ENCODE measurements at regions not wholly inside any gene's neighbourhood (a gene's known extent, or its start where the extent isn't known, plus 50 kb on each side); places are given as distances from the start of the nearest gene placed in this dataset.

DNA sequence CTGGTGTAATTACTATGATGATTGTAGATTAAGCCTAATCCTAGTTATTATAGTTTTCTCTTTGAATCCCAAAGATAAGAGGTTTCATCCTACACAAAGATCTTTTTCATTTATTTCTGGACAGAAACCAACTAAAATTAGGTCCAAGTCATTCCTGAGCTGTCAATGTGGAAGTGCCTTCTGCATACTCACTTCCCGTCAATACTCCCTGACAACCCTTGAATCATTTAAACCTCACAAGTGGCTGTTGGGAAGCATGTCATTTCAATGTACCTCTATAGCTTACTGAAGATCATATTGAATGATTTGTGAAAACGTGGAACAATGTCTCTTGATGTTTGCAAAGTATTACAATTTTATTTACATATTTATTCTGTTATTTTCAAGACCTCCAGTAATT is 274.1 kb downstream of the HACE1 start:
- Histone ChIP-seq H3K27me3 (replicated peaks; ENCODE audit: control insufficient read depth, insufficient read depth, low read length) (no peaks in the 10 kb centered on the region), H3K4me3 (replicated peaks; ENCODE audit: low read depth, low read length) (no peak overlapping the region), H3K36me3 (ENCODE audit: control insufficient read depth, insufficient read depth, low read length) (no peaks in the 10 kb centered on the region)
- TF ChIP-seq, protein P1, sequence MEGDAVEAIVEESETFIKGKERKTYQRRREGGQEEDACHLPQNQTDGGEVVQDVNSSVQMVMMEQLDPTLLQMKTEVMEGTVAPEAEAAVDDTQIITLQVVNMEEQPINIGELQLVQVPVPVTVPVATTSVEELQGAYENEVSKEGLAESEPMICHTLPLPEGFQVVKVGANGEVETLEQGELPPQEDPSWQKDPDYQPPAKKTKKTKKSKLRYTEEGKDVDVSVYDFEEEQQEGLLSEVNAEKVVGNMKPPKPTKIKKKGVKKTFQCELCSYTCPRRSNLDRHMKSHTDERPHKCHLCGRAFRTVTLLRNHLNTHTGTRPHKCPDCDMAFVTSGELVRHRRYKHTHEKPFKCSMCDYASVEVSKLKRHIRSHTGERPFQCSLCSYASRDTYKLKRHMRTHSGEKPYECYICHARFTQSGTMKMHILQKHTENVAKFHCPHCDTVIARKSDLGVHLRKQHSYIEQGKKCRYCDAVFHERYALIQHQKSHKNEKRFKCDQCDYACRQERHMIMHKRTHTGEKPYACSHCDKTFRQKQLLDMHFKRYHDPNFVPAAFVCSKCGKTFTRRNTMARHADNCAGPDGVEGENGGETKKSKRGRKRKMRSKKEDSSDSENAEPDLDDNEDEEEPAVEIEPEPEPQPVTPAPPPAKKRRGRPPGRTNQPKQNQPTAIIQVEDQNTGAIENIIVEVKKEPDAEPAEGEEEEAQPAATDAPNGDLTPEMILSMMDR (IDR thresholded peaks at IDR 0.05; ENCODE audit: insufficient read depth, low read length, poor library complexity, severe bottlenecking) = no peak
- DNase-seq (ENCODE audit: extremely low read depth, insufficient read length) = no peak

DNA sequence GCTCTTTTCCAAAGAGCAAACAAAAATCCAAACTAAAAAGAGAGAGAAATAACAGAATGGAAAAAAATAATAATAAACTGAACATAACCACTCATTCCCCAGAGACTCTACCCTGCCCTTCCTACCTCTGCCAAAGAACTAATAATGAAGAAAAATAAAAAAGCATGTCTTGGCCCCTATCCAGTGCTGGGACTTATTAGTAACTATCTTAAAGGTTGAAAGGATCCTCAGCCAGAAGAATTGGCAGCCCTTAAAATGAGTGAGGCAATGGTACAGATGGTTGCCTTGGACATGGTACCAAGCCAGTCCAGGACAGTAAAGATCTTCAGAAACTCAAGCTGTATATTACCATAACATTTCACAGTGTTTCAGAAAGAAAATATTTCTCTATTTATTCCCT is 279.3 kb downstream of the HACE1 start:
- Histone ChIP-seq H3K4me3 (replicated peaks; ENCODE audit: low read depth, low read length) (no peak overlapping the region), H3K36me3 (ENCODE audit: control insufficient read depth, insufficient read depth, low read length) (no peaks in the 10 kb centered on the region), H3K27me3 (replicated peaks; ENCODE audit: control insufficient read depth, insufficient read depth, low read length) (no peaks in the 10 kb centered on the region)
- TF ChIP-seq, protein P1 (IDR thresholded peaks at IDR 0.05; ENCODE audit: insufficient read depth, low read length, poor library complexity, severe bottlenecking) = no peak
- no peak for DNase-seq (ENCODE audit: extremely low read depth, insufficient read length)

DNA sequence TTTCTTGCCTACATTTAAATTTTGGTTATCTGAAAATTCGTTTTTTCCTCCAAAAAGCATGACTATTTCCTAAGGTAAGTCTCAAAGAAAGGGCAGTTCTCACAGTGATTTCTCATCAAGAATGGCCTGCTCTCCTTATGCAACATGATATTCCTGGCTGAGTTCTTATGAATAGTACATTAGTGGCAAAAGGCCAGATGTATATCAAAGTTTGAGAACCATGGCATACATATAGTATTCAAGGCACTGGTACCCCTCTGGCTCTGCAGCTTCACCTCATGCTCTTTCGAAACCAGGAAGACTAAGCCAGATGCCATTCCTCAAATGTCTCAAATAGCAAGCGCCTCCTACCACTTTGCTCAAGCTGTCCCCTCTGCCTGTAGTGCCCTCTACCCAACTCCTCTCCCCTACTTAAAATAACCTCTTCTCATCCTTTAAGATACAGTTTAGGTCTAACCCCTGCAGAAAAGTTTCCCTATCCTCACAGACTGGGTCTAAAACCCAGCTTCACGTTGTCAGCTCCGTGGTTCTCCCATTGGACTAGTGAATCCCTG is 280.3 kb downstream of the HACE1 start:
- no peak for DNase-seq (ENCODE audit: extremely low read depth, insufficient read length)
- H3K36me3 ChIP-seq (ENCODE audit: control insufficient read depth, insufficient read depth, low read length) = no peaks in the 10 kb centered on the region
- TF ChIP-seq, protein P1 (IDR thresholded peaks at IDR 0.05; ENCODE audit: insufficient read depth, low read length, poor library complexity, severe bottlenecking) = no peak
- H3K27me3 ChIP-seq (replicated peaks; ENCODE audit: control insufficient read depth, insufficient read depth, low read length) = no peaks in the 10 kb centered on the region
- no peak overlapping the region for H3K4me3 ChIP-seq (replicated peaks; ENCODE audit: low read depth, low read length)

DNA sequence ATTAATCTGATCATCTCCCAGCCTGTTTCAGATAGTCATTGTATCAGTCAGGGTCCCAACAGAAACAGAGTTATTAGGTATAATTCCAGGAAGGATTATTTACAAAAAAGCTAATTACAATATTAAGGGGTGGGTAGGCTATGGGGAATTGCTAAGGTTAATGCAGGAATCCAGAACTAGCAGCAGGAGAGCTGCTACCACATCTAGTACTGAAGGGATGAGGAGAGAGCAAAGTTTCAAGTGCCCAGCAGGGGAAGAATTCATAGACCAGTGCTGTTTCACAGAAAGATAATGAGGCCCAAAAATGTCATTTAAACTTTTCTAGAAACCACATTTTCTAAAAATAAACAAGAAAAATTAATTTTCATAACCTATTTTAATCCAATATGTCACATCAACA is 284.2 kb downstream of the HACE1 start:
- no peak for DNase-seq (ENCODE audit: extremely low read depth, insufficient read length)
- Histone ChIP-seq H3K36me3 (ENCODE audit: control insufficient read depth, insufficient read depth, low read length) (no peaks in the 10 kb centered on the region), H3K4me3 (replicated peaks; ENCODE audit: low read depth, low read length) (no peak overlapping the region), H3K27me3 (replicated peaks; ENCODE audit: control insufficient read depth, insufficient read depth, low read length) (no peaks in the 10 kb centered on the region)
- TF ChIP-seq, protein P1 (IDR thresholded peaks at IDR 0.05; ENCODE audit: insufficient read depth, low read length, poor library complexity, severe bottlenecking) = no peak

DNA sequence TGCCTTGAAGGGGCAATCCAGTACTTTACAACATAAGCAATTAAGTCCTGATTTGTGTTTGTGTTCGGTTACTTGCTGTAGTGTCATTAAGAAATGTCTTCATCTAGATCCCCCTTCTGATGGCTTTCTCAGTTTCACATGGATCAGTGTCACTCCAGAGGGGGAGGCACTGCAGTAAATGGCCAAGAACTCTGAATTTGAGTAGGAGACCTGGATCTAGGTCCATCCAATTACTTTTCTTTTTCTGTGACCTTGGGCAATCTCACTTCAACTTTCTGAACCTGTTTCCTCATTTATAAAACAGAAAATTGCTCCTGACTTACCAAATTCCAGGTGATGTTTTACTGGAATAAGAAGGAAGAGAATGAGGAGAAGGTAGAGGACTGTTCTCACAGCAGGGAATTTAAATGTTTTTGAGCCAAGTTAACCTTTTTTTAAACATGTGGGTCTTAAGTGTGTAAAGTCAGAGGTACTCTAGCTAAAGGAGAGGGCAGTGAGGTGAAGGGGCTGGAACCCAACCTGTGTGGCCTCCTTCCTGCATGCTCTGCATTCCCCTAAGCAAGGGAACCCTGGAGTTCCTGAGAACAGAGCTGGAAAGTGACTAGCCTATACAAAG is 285.5 kb downstream of the HACE1 start:
- Histone ChIP-seq H3K4me3 (replicated peaks; ENCODE audit: low read depth, low read length) (no peak overlapping the region), H3K36me3 (ENCODE audit: control insufficient read depth, insufficient read depth, low read length) (no peaks in the 10 kb centered on the region), H3K27me3 (replicated peaks; ENCODE audit: control insufficient read depth, insufficient read depth, low read length) (no peaks in the 10 kb centered on the region)
- TF ChIP-seq, protein P1 (IDR thresholded peaks at IDR 0.05; ENCODE audit: insufficient read depth, low read length, poor library complexity, severe bottlenecking) = no peak
- DNase-seq (ENCODE audit: extremely low read depth, insufficient read length) = no peak

DNA sequence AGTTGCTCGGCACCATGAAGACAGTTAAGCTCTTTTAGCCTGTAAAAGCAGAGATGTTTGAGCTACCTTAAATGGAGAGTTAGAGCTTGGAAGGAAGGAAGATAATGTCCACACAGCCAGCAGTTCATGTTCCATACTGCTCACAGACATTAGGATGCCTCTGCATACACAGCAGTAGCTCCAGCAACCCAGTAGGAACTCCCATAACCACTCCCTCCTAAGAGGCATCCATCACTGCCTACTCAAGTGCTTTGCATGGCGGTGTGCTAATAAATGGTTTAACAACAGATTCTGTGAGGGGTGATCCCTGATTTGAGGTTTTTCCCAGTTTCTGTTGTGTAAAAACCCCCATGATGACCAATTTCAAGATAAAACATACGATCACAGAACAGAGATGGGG is 286.4 kb downstream of the HACE1 start:
- no peaks in the 10 kb centered on the region for H3K27me3 ChIP-seq (replicated peaks; ENCODE audit: control insufficient read depth, insufficient read depth, low read length)
- TF ChIP-seq, protein P1 (IDR thresholded peaks at IDR 0.05; ENCODE audit: insufficient read depth, low read length, poor library complexity, severe bottlenecking) = no peak
- no peak overlapping the region for H3K4me3 ChIP-seq (replicated peaks; ENCODE audit: low read depth, low read length)
- H3K36me3 ChIP-seq (ENCODE audit: control insufficient read depth, insufficient read depth, low read length) = no peaks in the 10 kb centered on the region
- no peak for DNase-seq (ENCODE audit: extremely low read depth, insufficient read length)
